ENCODE measurements at regions not wholly inside any gene's neighbourhood (a gene's known extent, or its start where the extent isn't known, plus 50 kb on each side); places are given as distances from the start of the nearest gene placed in this dataset.
"Not testable (repeated sequence)": the region's sequence is repeated elsewhere in the genome, so short reads cannot be mapped to it uniquely, and the experiment has no call there.

DNA sequence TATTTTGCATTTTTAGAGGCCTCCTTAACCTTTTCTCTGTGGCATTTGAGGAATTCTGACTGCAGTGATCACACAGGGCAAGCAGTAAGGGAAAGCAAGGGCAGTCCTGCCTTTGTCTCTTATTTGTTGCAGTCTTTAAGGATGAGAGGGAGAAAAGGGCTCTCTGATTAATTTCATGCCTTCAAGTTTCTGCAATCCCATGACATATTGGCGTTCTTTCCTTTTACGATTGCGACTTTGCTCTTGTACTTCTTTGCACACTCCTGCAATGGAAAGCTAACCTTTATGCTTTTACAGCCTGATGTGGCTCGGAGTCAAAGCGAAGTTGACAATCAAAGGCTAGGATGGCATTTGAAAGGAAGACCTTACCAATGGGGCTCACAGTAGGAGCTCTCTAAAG lies 698.4 kb downstream of the DNAH5 start:
- no peak for FAIRE-seq
- no peak for DNase-seq (ENCODE audit: low spot score)

GRCh38 chr5:13244151-13244550 lies 700.3 kb downstream of the DNAH5 start:
- FAIRE-seq (no peak), DNase-seq (ENCODE audit: low spot score) (no peak)

DNA sequence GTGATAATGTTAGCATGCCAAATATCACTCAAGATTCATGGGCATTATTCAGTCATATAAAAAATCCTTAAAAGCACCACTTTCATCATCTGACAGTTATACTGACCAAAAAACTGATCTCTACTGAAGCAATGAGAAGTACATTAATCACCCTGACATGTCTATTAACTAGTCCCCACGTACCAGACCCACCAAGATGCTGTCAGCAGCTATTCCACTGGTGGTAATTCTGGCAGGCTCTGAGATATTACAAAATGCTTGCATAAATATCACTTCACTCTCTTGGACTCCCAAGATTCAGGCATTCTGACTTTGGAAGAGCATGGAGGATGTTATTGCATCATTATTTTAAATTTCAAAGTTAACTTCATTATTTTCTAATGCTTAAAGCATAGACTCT lies 717.0 kb downstream of the DNAH5 start:
- FAIRE-seq: no peak
- DNase-seq (ENCODE audit: low spot score): no peak

GRCh38 chr5:13218518-13218917 lies 726.0 kb downstream of the DNAH5 start:
- no peak for FAIRE-seq
- peak; percentile 25 for DNase-seq (ENCODE audit: low spot score)

DNA sequence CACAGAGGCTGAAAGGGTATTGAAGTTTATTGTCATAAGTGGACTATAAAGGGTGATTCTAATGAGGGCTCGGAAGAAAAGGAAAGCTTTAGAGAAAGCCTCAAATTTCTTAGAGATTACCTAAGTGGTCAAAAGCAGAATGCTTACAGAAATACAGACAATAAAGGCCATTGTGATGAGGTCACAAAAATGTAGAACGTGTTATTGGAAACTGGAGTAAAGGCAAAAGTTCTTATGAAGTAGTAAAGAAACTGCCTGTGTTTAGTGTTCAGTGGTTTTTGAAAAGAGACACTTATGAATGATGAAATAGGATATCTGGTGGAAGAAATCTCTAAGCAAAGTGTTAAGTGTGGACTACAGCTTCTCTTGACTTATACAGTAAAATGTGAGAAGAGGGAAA lies 726.9 kb downstream of the DNAH5 start:
- no peak for FAIRE-seq
- no peak for DNase-seq (ENCODE audit: low spot score)

DNA sequence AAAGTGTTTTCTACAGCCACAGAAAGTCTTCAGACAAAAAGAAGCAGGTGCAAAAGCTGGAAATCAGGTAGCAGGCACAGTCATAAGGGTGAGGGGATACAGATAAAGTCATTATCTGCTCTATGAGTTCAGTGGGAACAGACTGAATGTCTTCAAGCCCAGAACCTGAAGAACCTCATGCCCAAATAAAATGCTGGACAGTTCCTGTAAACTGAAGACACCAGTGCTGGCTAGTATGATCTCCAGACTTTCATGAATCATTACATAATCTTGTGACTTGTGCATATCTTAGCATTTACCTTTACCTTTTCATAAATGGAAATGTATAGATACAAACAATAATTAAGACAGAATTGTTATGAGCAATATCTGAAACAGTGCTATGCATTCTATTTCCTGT lies 728.7 kb downstream of the DNAH5 start:
- DNase-seq (ENCODE audit: low spot score) (no peak), FAIRE-seq (no peak)

DNA sequence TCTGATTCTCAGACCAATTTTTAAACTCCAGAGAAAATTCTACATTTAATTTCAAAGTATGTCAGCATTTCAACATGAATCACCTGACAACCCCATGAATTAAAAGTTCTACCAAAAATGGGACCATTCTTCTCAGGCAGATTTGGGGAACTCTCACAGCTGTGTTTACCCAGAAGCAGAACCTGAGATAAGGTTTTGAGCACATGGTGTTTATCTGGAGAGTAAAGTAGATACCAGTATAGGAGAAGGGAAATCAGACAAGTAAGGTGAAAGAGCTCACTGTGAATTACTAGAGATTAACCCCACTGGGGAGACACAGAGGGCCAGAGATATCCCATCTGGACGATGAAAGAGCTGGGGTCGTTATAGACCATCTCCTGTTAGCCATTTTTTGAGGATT lies 729.1 kb downstream of the DNAH5 start:
- FAIRE-seq (no peak), DNase-seq (ENCODE audit: low spot score) (no peak)

DNA sequence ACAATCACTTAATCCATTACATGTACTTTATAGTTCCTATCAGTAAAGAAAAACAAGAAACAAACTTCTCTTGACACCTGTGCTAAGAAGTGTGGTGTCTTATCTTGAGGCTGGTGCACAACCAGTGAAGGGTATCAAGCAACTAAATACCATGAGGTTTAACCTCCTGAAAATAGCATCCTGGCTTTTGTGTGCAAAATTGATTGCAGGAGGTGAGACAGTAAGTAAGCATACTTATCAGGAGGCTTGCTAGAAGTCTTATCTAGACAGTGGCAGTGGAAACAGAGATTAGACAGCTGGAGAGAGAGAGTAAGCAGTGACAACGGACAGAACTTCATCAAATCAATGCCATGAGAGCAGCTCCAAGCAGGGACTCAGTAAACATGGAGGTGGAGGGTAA lies 730.3 kb downstream of the DNAH5 start:
- peak; percentile 32 for FAIRE-seq
- no peak for DNase-seq (ENCODE audit: low spot score)

GRCh38 chr5:13212886-13213285 lies 731.6 kb downstream of the DNAH5 start:
- DNase-seq (ENCODE audit: low spot score) (no peak), FAIRE-seq (no peak)

DNA sequence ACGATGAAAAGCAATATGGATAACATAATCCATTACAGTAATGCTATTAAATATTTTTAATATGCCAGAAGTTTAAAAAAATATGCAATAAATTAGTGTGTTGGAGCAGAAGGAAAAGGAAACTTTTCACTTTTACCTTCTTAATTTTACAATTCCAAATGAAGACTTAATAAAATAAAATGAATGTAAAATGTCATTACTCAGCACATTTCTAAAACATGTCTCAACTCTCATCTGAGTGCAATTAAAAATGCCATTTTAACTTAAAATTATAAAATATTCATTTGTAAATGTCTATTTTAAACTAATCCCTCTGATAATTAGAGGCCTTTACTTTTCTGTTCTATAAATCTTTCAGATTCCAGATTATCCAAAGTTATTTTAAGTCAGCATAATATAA lies 733.4 kb downstream of the DNAH5 start:
- FAIRE-seq (no peak), DNase-seq (ENCODE audit: low spot score) (no peak)

GRCh38 chr5:13207112-13207511 lies 737.4 kb downstream of the DNAH5 start:
- DNase-seq (ENCODE audit: low spot score) (no peak), FAIRE-seq (no peak)

DNA sequence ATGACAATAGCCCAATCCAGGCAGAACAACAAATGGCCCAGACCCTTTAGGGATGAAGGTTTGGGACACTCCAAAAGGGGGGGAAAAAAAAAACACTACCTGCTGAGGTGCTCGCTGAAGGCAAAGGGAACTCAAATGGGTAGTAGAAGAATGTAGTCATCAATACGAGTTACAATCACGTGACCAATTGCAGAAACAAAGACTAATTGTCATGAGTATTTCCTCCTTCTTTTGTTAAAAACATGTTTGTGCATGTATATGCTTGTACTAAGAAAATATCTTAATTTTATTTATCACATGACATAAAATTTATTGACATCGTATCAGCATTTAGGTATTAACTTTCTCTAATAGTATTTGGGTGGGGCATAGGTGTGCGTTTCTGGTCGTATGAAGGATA lies 743.5 kb downstream of the DNAH5 start:
- no peak for FAIRE-seq
- no peak for DNase-seq (ENCODE audit: low spot score)

DNA sequence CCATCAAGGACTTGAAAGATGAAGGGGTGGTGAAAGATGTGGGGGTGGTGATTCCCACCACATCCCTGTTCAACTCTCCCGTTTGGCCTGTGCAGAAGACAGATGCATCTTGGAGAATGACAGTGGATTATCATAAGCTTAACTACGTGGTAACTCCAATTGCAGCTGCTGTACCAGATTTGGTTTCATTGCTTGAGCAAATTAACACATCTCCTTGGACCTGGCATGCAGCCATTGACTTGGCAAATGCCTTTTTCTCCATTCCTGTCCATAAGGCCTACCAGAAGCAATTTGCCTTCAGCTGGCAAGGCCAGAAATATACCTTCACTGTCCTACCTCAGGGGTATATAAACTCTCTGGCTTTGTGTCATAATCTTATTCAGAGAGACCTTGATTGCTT lies 746.3 kb downstream of the DNAH5 start:
- not testable (repeated sequence) for FAIRE-seq; DNase-seq (ENCODE audit: low spot score)

GRCh38 chr5:13189532-13189931 lies 755.0 kb downstream of the DNAH5 start:
- DNase-seq (ENCODE audit: low spot score) (no peak), FAIRE-seq (no peak)

DNA sequence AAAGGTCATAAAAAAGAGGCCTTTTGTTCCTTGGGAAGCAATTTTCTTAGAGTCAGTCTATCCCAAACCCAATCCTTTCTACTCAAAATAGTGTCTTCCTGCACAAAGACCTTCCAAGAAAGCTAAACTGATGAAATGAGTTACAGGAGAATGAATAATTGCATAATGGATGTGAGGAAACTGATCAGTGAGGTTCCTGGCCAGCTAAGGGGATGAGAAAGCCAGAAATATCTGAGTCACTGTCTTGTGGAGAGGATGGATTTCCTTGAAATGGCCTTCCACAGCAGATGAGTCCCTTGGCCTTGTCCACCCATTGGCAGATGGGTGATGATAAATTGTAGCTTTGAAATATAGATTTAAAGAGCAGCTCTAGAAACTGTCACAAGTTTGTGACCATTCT lies 756.1 kb downstream of the DNAH5 start:
- DNase-seq (ENCODE audit: low spot score) (no peak), FAIRE-seq (no peak)

DNA sequence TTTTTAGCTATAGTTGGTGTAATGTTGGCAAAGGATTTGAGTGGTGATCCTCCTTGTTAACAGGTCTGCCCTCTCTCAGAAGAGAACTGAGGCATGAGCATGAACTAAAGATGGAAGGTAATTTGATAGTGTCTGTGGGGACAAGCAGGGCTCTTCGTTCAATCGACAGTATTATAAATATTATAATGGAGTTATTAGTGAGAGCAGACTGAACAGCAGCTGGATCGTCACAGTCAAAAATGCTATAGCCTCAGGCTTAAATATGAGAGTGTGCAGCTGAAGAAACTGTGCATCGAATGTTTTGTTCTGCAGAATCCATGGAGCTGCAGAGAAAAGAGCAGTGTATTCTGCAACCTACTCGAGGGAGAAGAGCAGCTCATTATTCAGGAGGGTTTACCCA lies 757.3 kb downstream of the DNAH5 start:
- FAIRE-seq (no peak), DNase-seq (ENCODE audit: low spot score) (no peak)

DNA sequence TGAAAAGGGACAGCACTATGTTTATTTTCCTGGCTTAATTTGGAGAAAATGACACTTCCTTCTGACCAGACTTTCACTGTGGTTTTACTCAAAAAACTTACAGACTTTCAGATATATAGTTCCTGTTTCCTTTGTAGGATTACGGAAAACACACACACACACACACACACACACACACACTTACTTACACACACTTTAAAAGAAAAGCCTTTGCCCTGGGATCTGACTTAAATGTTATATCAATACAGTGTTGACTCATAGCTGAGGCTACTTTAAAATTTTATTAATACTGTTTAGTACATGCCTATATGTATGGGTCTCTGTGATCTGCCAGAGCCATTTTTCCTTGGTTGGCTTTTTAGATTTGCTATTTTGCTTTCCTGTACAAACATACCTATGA lies 758.3 kb downstream of the DNAH5 start:
- DNase-seq (ENCODE audit: low spot score): no peak
- no peak for FAIRE-seq

- FAIRE-seq (no peak), DNase-seq (ENCODE audit: low spot score) (no peak)
Observed at GRCh38 chr5:13179407-13180087, 764.9 kb downstream of the DNAH5 start.

GRCh38 chr5:13143630-13144029 lies 800.9 kb downstream of the DNAH5 start:
- DNase-seq (ENCODE audit: low spot score) (peak; percentile 27), FAIRE-seq (no peak)

DNA sequence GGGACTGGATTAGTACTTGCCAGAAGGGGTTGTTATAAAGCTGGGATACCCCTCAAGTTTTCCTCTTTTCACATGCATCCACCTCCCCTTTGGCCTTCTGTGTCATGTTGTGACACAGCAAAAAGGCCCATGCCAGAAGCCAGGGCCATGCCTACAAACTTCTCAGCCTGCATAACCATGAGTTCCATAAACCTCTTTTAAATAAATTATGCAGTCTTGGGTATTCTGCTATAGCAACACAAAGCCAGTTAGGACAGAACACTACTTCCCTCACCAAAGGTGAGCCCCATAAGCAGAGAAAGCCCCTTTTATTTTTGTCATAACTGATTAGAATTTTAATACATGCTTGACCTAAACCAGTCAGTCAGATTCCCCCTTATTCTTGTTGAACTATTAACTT lies 801.3 kb downstream of the DNAH5 start:
- FAIRE-seq: no peak
- DNase-seq (ENCODE audit: low spot score): no peak

GRCh38 chr5:13133951-13134350 lies 810.5 kb downstream of the DNAH5 start:
- DNase-seq (ENCODE audit: low spot score): no peak
- no peak for FAIRE-seq

- no peak for DNase-seq (ENCODE audit: low spot score)
- FAIRE-seq: no peak
Observed at GRCh38 chr5:13115476-13115875, 829.0 kb downstream of the DNAH5 start.

GRCh38 chr5:13108265-13108664 lies 836.2 kb downstream of the DNAH5 start:
- FAIRE-seq (no peak), DNase-seq (ENCODE audit: low spot score) (peak; percentile 8)

- FAIRE-seq (no peak), DNase-seq (ENCODE audit: low spot score) (no peak)
Observed at GRCh38 chr5:13107537-13107936, 837.0 kb downstream of the DNAH5 start.

Measured in urothelium cell line (cell line).